Left ventricle myocardium inferior (tissue), 1 donor: ENCODE measurements at regions not wholly inside any gene's neighbourhood (a gene's known extent, or its start where the extent isn't known, plus 50 kb on each side); places are given as distances from the start of the nearest gene placed in this dataset.
A peak's percentile ranks its signal among the peaks of the same experiment; 100 is the strongest.

Experiments
- DNase-seq: peaks from one replicate; pipeline ENCODE4 v3.0.0-alpha.2; 2020
- H3K27ac ChIP-seq: fragments of 200-600 bp; replicated peaks from 2 replicates; pipeline ENCODE4 v1.8.0; 2021
- H3K27me3 ChIP-seq: fragments of 200-600 bp; 2 replicates; pipeline ENCODE4 v1.8.0; 2021; ENCODE audit warnings: low read depth
- H3K36me3 ChIP-seq: fragments of 200-600 bp; 2 replicates; pipeline ENCODE4 v1.8.0; 2021
- H3K4me1 ChIP-seq: fragments of 200-600 bp; 2 replicates; pipeline ENCODE4 v1.8.0; 2021
- H3K4me3 ChIP-seq: fragments of 200-600 bp; 2 replicates; pipeline ENCODE4 v1.8.0; 2021; ENCODE audit warnings: mild to moderate bottlenecking, moderate library complexity
- H3K9me3 ChIP-seq: fragments of 200-600 bp; replicated peaks from 2 replicates; pipeline ENCODE4 v1.8.0; 2021
- CTCF ChIP-seq: fragments of 200-600 bp; IDR thresholded peaks from 2 replicates; pipeline ENCODE4 v1.8.0; 2021; ENCODE audit warnings: antibody characterized with exemption, mild to moderate bottlenecking, borderline replicate concordance
- intact Hi-C: fragments of 100-400 bp; cut with micrococcal nuclease; formaldehyde crosslinking; loops from one replicate; pipeline ENCODE4 v1.11.0; 2022
- donor health status: DM: no; HTN: yes; CAD: no; lungs with severe emphysema.

- no peak overlapping the region for H3K27ac ChIP-seq
- TF ChIP-seq CTCF, result no peak
- intact Hi-C loops, result no loop called here
These were observed 61.9 kb upstream of the RASGRP1 start for GRCh38 chr15:38626443-38627050.

GRCh38 chr15:38627689-38628277 lies 63.2 kb upstream of the RASGRP1 start:
- Histone ChIP-seq H3K4me1 (peaks cover 16% of the 10 kb centered on the region), H3K27me3 (peaks cover 8% of the 10 kb centered on the region), H3K36me3 (no peaks in the 10 kb centered on the region), H3K27ac (no peak overlapping the region), H3K9me3 (no peaks in the 10 kb centered on the region), H3K4me3 (no peak overlapping the region)
- intact Hi-C loops, result no loop called here
- no peak for DNase-seq
- peak; percentile 32 for TF ChIP-seq CTCF

More at GRCh38 chr15:38626443-38627050, 61.9 kb upstream of the RASGRP1 start:
- no peaks in the 10 kb centered on the region for H3K9me3 ChIP-seq
- H3K36me3 ChIP-seq, result no peaks in the 10 kb centered on the region
- DNase-seq, result no peak
- H3K4me3 ChIP-seq, result no peak overlapping the region
- peaks cover 16% of the 10 kb centered on the region for H3K4me1 ChIP-seq
- no peaks in the 10 kb centered on the region for H3K27me3 ChIP-seq

GRCh38 chr15:38631119-38632075 lies 66.8 kb upstream of the RASGRP1 start:
- intact Hi-C loops, result no loop called here
- Histone ChIP-seq H3K36me3 (no peaks in the 10 kb centered on the region), H3K4me1 (peaks cover 8% of the 10 kb centered on the region), H3K4me3 (no peak overlapping the region), H3K27me3 (peaks cover 11% of the 10 kb centered on the region), H3K27ac (no peak overlapping the region), H3K9me3 (no peaks in the 10 kb centered on the region)
- no peak for TF ChIP-seq CTCF
- DNase-seq, result no peak

- Histone ChIP-seq H3K4me3 (no peak overlapping the region), H3K27ac (no peak overlapping the region), H3K36me3 (no peaks in the 10 kb centered on the region), H3K27me3 (peaks cover 11% of the 10 kb centered on the region), H3K4me1 (no peaks in the 10 kb centered on the region), H3K9me3 (no peaks in the 10 kb centered on the region)
- no peak for TF ChIP-seq CTCF
- no peak for DNase-seq
- intact Hi-C loops, result no loop called here
These were observed 70.6 kb upstream of the RASGRP1 start for GRCh38 chr15:38635170-38635569.

GRCh38 chr15:38636597-38636996 lies 72.0 kb upstream of the RASGRP1 start:
- Histone ChIP-seq H3K4me3 (no peak overlapping the region), H3K27me3 (peaks cover 11% of the 10 kb centered on the region), H3K27ac (no peak overlapping the region), H3K9me3 (no peaks in the 10 kb centered on the region), H3K36me3 (no peaks in the 10 kb centered on the region), H3K4me1 (no peaks in the 10 kb centered on the region)
- TF ChIP-seq CTCF, result no peak
- peak; percentile 32 for DNase-seq
- intact Hi-C loops, result no loop called here
